ENCODE measurements at regions not wholly inside any gene's neighbourhood (a gene's known extent, or its start where the extent isn't known, plus 50 kb on each side); places are given as distances from the start of the nearest gene placed in this dataset.
"Not testable (repeated sequence)": the region's sequence is repeated elsewhere in the genome, so short reads cannot be mapped to it uniquely, and the experiment has no call there.

- peak; percentile 69 for DNase-seq (ENCODE audit: low spot score)
Observed at GRCh38 chr6:155850408-155850841, 394.8 kb upstream of the NOX3 start.

- DNase-seq (ENCODE audit: low spot score): no peak
Observed at GRCh38 chr6:155847711-155848110, 392.1 kb upstream of the NOX3 start.

GRCh38 chr6:155837474-155837873 is 381.8 kb upstream of the NOX3 start:
- DNase-seq (ENCODE audit: low spot score): no peak

GRCh38 chr6:155832596-155832995 is 377.0 kb upstream of the NOX3 start:
- peak; percentile 42 for DNase-seq (ENCODE audit: low spot score)

GRCh38 chr6:155830531-155830930 is 374.9 kb upstream of the NOX3 start:
- no peak for DNase-seq (ENCODE audit: low spot score)

- DNase-seq (ENCODE audit: low spot score): no peak
Observed at GRCh38 chr6:155829646-155830045, 374.0 kb upstream of the NOX3 start.

GRCh38 chr6:155828989-155829388 is 373.4 kb upstream of the NOX3 start:
- DNase-seq (ENCODE audit: low spot score): no peak

- no peak for DNase-seq (ENCODE audit: low spot score)
Observed at GRCh38 chr6:155818698-155819097, 363.1 kb upstream of the NOX3 start.

- DNase-seq (ENCODE audit: low spot score): no peak
Observed at GRCh38 chr6:155813548-155813947, 357.9 kb upstream of the NOX3 start.

- DNase-seq (ENCODE audit: low spot score): no peak
Observed at GRCh38 chr6:155807243-155807642, 351.6 kb upstream of the NOX3 start.

- no peak for DNase-seq (ENCODE audit: low spot score)
Observed at GRCh38 chr6:155801046-155801445, 345.4 kb upstream of the NOX3 start.

GRCh38 chr6:155798876-155799275 is 343.2 kb upstream of the NOX3 start:
- DNase-seq (ENCODE audit: low spot score): not testable (repeated sequence)

GRCh38 chr6:155795173-155795796 is 339.6 kb upstream of the NOX3 start:
- no peak for DNase-seq (ENCODE audit: low spot score)

- no peak for DNase-seq (ENCODE audit: low spot score)
Observed at GRCh38 chr6:155791891-155792290, 336.3 kb upstream of the NOX3 start.

- no peak for DNase-seq (ENCODE audit: low spot score)
Observed at GRCh38 chr6:155791186-155791585, 335.5 kb upstream of the NOX3 start.

GRCh38 chr6:155787168-155787567 is 331.5 kb upstream of the NOX3 start:
- no peak for DNase-seq (ENCODE audit: low spot score)

GRCh38 chr6:155786528-155786927 is 330.9 kb upstream of the NOX3 start:
- no peak for DNase-seq (ENCODE audit: low spot score)

GRCh38 chr6:155782739-155783459 is 327.3 kb upstream of the NOX3 start:
- peak; percentile 1 for DNase-seq (ENCODE audit: low spot score)

GRCh38 chr6:155782320-155782731 is 326.7 kb upstream of the NOX3 start:
- DNase-seq (ENCODE audit: low spot score): peak; percentile 82

GRCh38 chr6:155779456-155779855 is 323.8 kb upstream of the NOX3 start:
- no peak for DNase-seq (ENCODE audit: low spot score)

- no peak for DNase-seq (ENCODE audit: low spot score)
Observed at GRCh38 chr6:155778336-155778735, 322.7 kb upstream of the NOX3 start.

GRCh38 chr6:155771822-155772221 is 316.2 kb upstream of the NOX3 start:
- DNase-seq (ENCODE audit: low spot score): no peak

GRCh38 chr6:155770856-155771255 is 315.2 kb upstream of the NOX3 start:
- DNase-seq (ENCODE audit: low spot score): no peak

GRCh38 chr6:155770313-155770712 is 314.7 kb upstream of the NOX3 start:
- no peak for DNase-seq (ENCODE audit: low spot score)
